ENCODE measurements at regions not wholly inside any gene's neighbourhood (a gene's known extent, or its start where the extent isn't known, plus 50 kb on each side); places are given as distances from the start of the nearest gene placed in this dataset.

GRCh38 chr17:81345228-81346089 is 49.8 kb upstream of the BAHCC1 start:
- Histone ChIP-seq H3K36me3 (ENCODE audit: insufficient read depth, low read length) (no peaks in the 10 kb centered on the region), H3K27me3 (ENCODE audit: insufficient read depth, low read length) (peaks cover 86% of the 10 kb centered on the region), H3K4me1 (ENCODE audit: insufficient read depth, low read length) (peaks cover 14% of the 10 kb centered on the region), H3K9ac (ENCODE audit: low read depth, low read length) (peak overlapping the region; percentile 95), H3K27ac (ENCODE audit: low read depth, low read length) (peak overlapping the region; percentile 92), H3K9me3 (ENCODE audit: insufficient read depth, low read depth, low read length) (no peaks in the 10 kb centered on the region), H3K4me3 (ENCODE audit: low read length) (peak overlapping the region; percentile 97)
- WGBS: under 1% methylated on average over 95 of the region's 95 CpGs

All from HUES64 (cell line).